Putamen (tissue), 1 donor: ENCODE measurements at regions not wholly inside any gene's neighbourhood (a gene's known extent, or its start where the extent isn't known, plus 50 kb on each side); places are given as distances from the start of the nearest gene placed in this dataset.
"Not testable (repeated sequence)": the region's sequence is repeated elsewhere in the genome, so short reads cannot be mapped to it uniquely, and the experiment has no call there.

Experiments
- DNase-seq: peaks from one replicate; pipeline ENCODE4 v3.0.0-alpha.2; 2016; ENCODE audit warnings: low spot score

GRCh38 chr6:140040396-140040795 is 665.9 kb upstream of the CITED2 start:
- DNase-seq, result no peak

- DNase-seq, result no peak
Measured at GRCh38 chr6:140039364-140039763, 664.9 kb upstream of the CITED2 start.

GRCh38 chr6:140036196-140036595 is 661.7 kb upstream of the CITED2 start:
- no peak for DNase-seq

GRCh38 chr6:140032189-140032588 is 657.7 kb upstream of the CITED2 start:
- DNase-seq, result no peak

- no peak for DNase-seq
Measured at GRCh38 chr6:140029551-140029950, 655.1 kb upstream of the CITED2 start.

GRCh38 chr6:140027219-140027618 is 652.8 kb upstream of the CITED2 start:
- no peak for DNase-seq

- no peak for DNase-seq
Measured at GRCh38 chr6:140026546-140026945, 652.1 kb upstream of the CITED2 start.

GRCh38 chr6:140025171-140025570 is 650.7 kb upstream of the CITED2 start:
- no peak for DNase-seq

- DNase-seq, result no peak
Measured at GRCh38 chr6:140020207-140020791, 645.9 kb upstream of the CITED2 start.

GRCh38 chr6:140018588-140018987 is 644.1 kb upstream of the CITED2 start:
- DNase-seq, result no peak

- DNase-seq, result no peak
Measured at GRCh38 chr6:140017470-140017869, 643.0 kb upstream of the CITED2 start.

GRCh38 chr6:140012150-140012549 is 637.7 kb upstream of the CITED2 start:
- peak; percentile 21 for DNase-seq

GRCh38 chr6:140011537-140011936 is 637.1 kb upstream of the CITED2 start:
- DNase-seq, result no peak

GRCh38 chr6:140009286-140009685 is 634.8 kb upstream of the CITED2 start:
- no peak for DNase-seq

GRCh38 chr6:140007525-140007924 is 633.1 kb upstream of the CITED2 start:
- DNase-seq, result no peak

- no peak for DNase-seq
Measured at GRCh38 chr6:140003217-140003616, 628.8 kb upstream of the CITED2 start.

- no peak for DNase-seq
Measured at GRCh38 chr6:140002396-140003022, 628.1 kb upstream of the CITED2 start.

- no peak for DNase-seq
Measured at GRCh38 chr6:140001821-140002341, 627.4 kb upstream of the CITED2 start.

- DNase-seq, result no peak
Measured at GRCh38 chr6:140001005-140001404, 626.6 kb upstream of the CITED2 start.

- DNase-seq, result not testable (repeated sequence)
Measured at GRCh38 chr6:139999661-140000060, 625.2 kb upstream of the CITED2 start.

- DNase-seq, result not testable (repeated sequence)
Measured at GRCh38 chr6:139998478-139998877, 624.0 kb upstream of the CITED2 start.

GRCh38 chr6:139996253-139996834 is 621.9 kb upstream of the CITED2 start:
- no peak for DNase-seq

GRCh38 chr6:139994998-139995397 is 620.5 kb upstream of the CITED2 start:
- no peak for DNase-seq
